NCI-H69 (cell line): ENCODE measurements at regions not wholly inside any gene's neighbourhood (a gene's known extent, or its start where the extent isn't known, plus 50 kb on each side); places are given as distances from the start of the nearest gene placed in this dataset.

Experiments used
- DNase-seq: peaks from one replicate; lab custom pipeline; 2025; lab: John Stamatoyannopoulos, UW

GRCh38 chr14:98701377-98701776 lies 570.6 kb downstream of the BCL11B start:
- DNase-seq: no peak

DNA sequence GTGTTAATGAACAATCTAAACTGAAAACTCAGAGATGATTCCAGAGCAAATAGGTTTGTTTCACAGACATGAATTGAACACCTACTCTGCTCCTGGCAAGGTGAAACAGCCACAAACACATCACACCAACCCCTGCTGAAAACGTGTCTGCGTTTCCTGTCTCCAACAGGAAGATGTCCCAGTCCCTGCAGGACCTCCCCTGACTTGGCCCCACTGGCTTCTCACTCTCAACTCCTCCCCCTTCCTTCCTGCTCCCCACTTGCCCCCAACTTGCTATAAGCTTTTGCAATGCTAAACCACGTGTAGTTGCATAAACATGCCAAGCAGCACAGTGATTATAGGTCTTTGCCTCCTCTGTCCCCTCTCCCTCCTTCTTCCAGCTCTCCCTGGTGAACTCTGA lies 567.6 kb downstream of the BCL11B start:
- no peak for DNase-seq

DNA sequence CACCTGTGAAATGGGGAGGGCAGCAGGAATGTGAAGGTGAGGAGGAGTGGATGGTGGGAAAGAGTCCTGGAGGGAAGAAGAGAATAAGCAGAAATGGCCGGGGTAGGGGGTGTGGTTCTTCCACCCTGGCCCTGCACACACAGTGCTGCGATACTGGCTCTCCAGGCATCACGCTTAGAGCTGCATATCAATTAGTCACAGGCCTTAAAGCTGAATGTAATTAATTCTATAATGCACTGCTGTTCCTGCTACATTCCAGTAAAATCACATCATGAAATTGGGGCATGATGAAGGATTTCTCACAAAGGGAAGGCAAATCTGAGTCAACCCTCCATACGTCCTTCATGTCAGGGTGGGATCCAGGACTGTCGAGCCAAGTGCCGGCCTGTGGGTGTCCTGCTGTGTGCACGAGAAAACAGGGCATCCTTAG lies 566.1 kb downstream of the BCL11B start:
- DNase-seq: no peak

GRCh38 chr14:98707522-98707921 lies 564.5 kb downstream of the BCL11B start:
- no peak for DNase-seq

- no peak for DNase-seq
These were observed 563.4 kb downstream of the BCL11B start for GRCh38 chr14:98708555-98708954.

DNA sequence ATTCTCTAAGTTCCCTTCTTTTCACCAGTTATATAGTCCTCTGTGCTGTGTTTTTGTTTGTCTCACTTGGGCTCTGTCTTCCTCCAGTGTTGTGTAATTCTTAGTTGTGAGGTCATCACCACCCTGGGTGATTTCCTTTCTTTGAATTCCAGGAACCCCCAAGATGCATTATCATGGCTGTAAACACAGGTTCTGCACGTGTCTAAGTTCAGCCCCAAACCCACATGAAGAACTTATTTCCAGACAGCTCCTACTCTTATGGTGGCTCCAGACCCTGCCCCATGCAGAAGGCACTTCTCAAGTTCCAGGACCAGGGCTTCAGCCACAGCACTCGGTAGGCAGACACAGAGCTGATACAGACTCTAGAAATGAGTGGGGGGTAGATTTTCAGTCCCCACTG lies 560.5 kb downstream of the BCL11B start:
- DNase-seq: no peak

DNA sequence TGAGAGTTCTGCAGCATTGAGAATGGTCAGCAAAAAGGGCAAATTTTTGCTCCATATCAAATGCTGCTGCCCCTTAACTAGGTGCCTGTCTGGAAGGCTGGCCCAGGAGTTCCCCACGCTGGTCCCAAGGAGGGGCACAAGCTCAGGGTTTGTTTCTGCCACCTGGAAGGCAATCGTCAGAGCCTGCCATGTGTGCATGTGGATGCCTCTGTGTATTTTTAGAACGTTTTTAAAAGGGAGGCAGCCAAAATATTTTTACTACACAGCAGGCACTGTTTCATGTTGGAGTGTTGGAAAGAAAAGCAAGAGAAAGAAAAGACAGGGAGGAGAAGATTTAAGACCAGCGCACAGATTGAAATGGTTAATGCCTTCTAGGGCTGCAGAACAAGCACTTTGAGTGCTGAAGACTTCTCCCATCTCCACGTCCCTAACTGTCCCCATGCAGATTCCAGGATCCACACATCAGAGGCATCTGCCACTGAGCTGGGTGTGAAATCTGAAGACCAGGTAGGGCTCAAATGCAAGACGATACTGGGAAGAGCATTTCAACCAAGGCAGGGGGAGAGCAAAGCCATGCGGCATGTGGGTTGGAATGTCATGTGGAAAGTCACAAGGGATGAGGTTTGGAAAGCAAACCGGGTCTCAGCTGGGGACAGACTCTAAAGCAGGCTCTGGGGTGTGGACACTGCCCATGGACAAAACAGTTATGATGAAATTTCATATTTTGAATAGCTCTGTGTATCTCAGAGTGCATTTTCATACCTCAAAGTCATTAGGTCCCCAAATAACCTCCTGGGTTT lies 557.2 kb downstream of the BCL11B start:
- no peak for DNase-seq

GRCh38 chr14:98716133-98716532 lies 555.9 kb downstream of the BCL11B start:
- DNase-seq: no peak

- no peak for DNase-seq
These were observed 550.9 kb downstream of the BCL11B start for GRCh38 chr14:98721061-98721460.

- no peak for DNase-seq
These were observed 547.3 kb downstream of the BCL11B start for GRCh38 chr14:98724734-98725133.

DNA sequence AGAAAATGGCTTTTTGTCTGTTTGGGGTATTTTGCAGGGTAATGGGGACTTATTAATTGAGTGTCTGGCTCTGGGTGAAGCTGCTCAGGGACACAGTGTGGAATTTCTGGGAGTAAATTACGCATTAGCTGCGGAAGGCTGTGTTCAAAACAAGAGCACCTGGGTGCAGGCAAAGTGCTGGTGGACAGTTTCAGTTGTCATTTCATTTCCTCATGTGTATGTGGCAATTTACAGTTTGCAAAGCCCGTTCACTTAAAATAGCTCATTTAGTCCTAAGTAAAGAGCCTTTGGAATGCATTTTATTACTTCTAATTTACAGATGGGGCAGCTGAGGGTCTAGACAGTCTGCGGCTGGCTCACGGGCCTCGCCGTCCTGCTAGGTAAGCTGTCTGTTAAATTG lies 546.8 kb downstream of the BCL11B start:
- DNase-seq: no peak

- no peak for DNase-seq
These were observed 546.3 kb downstream of the BCL11B start for GRCh38 chr14:98725676-98726075.

- no peak for DNase-seq
These were observed 545.2 kb downstream of the BCL11B start for GRCh38 chr14:98726585-98727405.

GRCh38 chr14:98728024-98728423 lies 544.0 kb downstream of the BCL11B start:
- no peak for DNase-seq

- DNase-seq: no peak
These were observed 543.2 kb downstream of the BCL11B start for GRCh38 chr14:98728836-98729235.

GRCh38 chr14:98731286-98731685 lies 540.7 kb downstream of the BCL11B start:
- DNase-seq: no peak

GRCh38 chr14:98731701-98732100 lies 540.3 kb downstream of the BCL11B start:
- DNase-seq: no peak

- no peak for DNase-seq
These were observed 538.5 kb downstream of the BCL11B start for GRCh38 chr14:98733536-98733935.

DNA sequence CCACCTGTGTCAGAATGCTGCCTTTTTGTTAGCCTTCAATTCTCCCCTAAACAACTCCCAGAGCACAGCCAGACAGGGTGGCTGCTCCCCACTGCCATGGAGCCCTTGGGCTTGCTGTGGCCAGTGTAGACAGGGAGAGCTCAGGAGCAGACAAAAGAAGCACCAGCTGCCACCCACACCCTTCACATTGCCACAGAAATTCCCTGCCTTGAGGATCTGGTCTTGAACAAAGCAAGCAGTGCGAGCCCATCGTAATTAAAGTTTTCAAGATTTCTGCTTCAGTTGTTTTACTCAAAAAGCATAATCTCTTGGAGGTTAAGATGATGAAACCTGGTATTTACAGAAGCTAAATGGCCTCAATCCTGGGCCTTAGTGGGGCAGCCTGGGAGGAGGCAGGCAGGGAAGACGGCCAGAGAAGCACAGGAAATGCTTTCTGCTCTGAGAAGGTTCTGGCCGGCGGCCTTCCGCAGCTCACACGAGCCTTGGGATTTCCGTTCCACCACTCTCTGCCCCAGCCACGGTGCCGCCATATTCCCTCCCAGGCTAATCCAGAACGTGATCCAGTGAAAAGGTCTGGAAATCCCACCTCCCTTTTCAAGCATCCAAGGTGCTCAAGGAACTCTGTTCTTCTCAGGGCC lies 535.2 kb downstream of the BCL11B start:
- no peak for DNase-seq

DNA sequence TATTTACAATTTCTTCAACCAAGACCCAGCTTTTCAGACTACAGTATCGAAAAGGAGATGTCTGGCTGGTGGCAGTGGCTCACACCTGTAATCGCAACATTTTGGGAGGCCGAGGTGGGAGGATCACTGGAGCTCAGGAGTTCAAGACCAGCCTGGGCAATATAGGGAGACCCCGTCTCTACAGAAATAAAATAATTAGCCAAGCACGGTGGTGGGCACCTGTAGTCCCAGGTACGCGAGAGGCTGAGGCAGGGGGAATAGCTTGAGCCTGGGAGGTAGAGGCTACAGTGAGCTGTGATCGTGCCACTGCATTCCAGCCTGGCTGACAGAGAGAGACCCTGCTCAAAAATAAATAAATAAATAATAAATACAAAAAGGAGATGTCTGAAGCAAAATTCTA lies 530.5 kb downstream of the BCL11B start:
- DNase-seq: no peak

GRCh38 chr14:98742001-98742400 lies 530.0 kb downstream of the BCL11B start:
- DNase-seq: no peak

DNA sequence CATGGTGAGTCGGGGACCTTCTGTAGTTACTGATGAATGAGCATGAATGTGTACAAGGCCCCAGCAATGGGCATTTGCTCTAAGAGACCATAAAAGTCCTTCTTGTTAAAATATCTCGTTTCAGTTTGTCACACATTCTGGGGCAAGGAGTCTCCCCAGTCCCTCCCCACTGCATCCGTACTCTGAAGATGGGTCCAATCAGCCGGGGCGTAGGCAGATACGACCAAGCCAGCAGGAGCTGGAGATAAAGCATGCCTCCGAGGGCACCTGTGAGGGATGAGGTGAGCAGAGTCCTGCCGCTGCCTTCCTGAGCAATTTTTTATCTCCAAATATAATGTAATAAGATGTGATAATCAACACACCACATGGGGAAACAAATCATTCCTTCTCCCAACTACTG lies 528.5 kb downstream of the BCL11B start:
- DNase-seq: no peak

GRCh38 chr14:98748966-98749365 lies 523.0 kb downstream of the BCL11B start:
- DNase-seq: no peak
